Stimulated activated CD8-positive, alpha-beta memory T cell treated with anti-CD3 and anti-CD28 coated beads, Interleukin-4, amount 100 ng/mL, for 1 hour (primary cell): ENCODE measurements at regions not wholly inside any gene's neighbourhood (a gene's known extent, or its start where the extent isn't known, plus 50 kb on each side); places are given as distances from the start of the nearest gene placed in this dataset.

Experiments used
- DNase-seq, 2 donors: peaks; one replicate each; pipeline ENCODE4 v3.0.0-alpha.2; 2020; ENCODE audit warnings: low read depth in 2 of 2, low spot score in 1 of 2

DNA sequence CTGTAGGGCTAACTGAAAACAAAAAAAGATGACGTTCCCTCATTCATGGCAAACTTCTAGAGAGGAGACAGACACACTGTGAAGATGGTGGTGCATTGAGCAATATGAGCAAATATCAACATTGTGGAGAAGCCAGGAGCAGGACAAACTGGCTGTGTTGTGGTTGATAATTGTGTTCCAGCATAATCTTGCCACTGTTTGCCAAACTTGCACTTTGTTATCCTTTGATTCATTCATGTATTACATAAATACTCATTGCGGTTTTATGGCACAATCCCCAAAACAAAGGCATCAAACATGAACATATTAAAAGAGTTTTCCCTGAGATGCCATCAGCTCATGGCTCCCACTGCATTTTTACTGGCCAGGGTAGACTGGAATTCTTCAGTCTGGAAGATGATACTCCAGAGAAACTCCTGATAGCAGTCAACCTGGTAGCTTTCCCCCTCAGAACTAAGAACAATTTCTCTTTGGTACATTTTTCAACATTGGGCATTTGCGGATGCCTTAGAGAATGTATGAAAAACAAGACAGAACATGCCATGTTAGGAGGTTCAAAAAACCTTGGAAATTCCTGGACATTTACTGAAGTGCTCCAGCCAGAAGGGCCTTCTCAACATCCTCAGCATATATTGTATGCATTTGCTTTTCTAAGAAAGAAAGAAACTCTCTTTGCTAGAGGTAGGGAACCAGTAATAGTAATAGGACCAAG is 487.4 kb upstream of the CELF4 start:
- DNase-seq: no peak

DNA sequence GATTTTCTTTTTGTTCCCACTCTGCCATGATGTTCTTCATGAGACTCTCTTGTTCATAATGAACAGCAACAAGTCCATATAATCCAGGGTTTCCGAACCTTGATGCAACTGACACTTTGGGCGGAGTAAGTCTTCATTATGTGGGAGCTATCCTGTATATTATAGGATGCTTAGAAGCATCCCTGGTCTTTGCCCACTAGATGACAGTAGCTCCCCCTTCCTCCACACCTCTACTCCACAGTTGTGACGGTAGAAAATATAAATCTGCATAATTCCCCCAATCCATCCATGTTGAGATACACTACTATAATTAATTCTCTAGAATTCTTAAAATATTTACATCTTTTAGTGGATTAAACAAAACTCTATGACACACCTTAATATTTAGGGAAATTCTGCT is 482.2 kb upstream of the CELF4 start:
- no peak for DNase-seq

DNA sequence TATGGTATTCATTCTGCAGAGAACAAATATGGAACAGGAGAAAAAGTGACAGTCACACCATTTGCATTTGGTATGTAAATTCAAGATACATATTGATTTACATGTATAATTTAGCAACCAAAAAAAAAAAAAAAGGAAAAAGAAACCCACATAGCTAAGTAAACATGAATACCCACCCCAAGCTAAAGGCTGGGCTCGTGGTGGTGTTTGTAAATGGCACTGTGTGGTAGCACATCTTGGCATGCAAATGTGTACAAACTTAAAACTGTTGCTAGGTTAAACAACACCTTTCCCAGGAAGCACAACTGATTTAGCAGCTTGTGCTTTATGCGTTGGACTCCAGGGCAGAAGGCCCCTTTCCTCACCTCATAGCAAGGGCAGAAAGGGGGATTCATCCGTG is 481.1 kb upstream of the CELF4 start:
- DNase-seq: no peak

DNA sequence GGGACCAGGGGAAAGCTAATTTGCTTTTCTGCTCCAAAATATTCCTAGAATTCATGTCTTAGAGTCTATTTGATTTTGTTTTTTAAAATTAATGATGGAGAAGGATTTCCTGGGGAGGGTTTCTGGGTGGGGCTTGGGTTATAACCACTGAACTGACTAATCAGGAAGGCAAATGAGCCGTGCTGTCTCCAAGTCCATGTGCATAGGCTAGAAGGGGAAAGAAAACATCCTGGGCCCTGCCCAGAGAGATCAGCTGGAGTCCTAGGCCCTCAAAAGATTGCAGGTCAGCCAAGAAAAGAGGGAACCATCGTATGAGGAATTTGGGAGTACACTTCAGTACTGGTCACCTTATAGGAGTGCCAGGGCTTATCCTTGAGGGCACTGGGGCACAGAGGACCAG is 480.2 kb upstream of the CELF4 start:
- no peak for DNase-seq

DNA sequence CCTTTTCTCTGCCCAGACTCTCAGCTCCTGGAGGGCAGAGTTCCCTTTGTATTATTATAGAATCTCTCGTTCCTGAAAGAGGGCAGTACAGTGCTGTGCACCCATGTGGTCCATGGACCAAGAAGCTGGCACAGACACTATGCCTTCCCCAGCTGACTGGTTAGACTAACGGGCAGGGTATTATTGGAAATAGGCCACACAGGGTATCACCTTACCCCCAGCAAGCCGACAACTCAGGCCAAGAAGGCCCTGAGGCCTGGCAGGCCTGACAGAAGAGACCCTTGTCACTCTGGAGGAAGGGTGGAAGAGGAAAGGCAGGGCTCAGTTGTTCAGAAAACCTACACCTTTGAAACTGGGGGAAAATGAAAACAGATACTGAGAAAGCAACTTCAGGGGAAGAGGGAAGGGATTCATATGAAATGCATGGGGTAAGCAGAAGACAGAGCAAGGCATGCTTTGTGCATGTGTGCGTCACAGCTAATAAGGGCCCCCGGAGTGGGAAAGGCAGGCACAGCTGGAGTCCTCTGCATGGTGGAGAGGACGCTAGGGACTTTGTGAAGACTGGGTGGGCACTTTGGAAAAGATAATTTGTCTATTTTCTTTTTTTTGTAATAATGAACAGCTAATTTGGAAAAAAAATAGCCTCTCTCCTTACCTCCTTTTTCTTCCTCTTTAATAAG is 476.8 kb upstream of the CELF4 start:
- DNase-seq: no peak

DNA sequence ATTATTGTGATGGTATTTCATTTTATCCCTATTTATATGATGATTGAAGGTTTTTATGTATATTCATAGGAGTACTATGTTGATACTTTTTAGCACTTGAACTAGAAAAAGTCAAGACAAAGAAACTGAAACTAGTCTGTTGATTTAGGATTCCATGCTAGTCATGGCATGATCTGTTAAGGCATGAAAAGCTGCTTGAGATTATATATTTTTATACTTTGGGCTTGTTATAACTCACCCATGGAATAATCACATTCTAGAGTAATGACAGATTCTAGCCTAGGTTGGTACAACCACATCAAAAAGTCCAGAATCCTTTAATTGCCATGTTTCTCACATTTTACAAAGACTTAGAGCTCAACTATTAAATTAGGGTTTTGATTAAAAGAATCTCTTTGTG is 472.6 kb upstream of the CELF4 start:
- DNase-seq: no peak

DNA sequence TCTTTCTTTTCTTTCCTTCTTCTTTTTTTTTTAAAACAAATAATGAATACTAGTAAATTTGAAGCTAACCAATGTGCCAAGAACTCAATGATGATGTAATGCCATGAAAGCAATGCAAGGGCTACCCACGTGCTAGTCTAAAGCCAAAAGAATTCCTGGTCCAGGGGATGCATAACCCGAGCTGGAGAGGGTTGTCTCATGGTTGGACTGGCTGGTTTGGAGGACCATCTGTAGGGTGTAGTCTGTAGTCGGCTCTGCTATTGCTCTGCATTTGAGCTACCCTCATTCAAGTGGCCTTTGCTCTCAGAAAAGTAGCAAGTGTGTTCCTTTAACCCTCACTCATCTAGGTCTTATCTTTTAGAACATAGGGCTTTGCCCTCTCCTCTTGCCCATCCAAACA is 469.6 kb upstream of the CELF4 start:
- no peak for DNase-seq

DNA sequence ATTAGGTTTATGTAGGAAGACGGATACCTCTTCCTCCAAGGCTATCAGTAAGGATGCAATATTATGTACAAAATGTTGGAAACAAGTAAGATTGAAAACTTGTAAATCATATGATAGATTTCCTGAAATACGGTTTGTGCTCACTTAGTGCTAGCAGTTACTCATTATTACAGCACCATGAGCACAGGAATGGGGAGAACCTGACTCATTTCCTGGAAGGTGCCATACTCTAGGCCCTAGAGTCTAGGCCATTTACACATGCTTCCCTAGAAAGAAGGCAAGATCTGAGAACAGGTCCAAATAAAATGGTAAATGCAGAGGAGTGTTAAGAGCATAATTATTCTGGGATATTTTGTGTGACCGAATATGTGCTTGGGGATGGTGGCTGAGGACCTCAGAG is 467.7 kb upstream of the CELF4 start:
- DNase-seq: no peak

DNA sequence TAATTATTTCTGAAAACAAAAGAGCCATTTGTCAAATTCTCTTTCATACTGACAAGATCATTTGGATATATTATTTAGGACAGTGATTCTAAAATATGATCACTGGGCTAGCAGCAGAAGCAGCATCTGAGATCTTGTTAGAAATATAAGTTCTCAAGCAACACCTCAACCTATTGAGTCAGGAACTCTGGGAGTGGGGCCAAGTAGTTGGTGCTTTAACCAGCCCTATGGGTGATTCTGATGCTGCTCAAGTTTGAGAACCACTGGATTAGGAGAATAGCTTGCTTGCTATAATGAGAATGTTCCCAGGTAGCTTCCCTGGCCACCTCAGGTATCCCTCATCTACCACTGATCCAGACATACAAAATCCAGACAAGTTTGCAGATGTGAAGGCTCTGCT is 466.9 kb upstream of the CELF4 start:
- DNase-seq: no peak

DNA sequence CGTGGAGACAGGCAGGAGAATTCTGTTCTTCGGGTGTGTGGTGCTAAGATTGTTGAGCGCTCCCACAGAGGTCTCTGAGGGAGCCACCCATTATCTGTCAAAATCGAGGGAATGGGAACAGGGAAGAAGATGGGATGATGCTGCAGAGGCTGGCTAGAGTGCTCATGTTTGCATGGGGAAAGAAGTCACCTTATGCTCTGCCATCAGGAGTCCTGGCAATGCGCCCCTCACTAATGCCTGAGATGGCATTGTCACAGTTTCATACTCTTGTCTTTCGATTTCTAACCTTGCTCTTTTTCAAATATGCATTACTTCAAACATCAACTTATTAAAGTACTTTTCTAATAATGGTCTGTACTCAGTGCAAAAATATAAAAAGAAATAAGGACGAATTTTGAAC is 463.3 kb upstream of the CELF4 start:
- no peak for DNase-seq

DNA sequence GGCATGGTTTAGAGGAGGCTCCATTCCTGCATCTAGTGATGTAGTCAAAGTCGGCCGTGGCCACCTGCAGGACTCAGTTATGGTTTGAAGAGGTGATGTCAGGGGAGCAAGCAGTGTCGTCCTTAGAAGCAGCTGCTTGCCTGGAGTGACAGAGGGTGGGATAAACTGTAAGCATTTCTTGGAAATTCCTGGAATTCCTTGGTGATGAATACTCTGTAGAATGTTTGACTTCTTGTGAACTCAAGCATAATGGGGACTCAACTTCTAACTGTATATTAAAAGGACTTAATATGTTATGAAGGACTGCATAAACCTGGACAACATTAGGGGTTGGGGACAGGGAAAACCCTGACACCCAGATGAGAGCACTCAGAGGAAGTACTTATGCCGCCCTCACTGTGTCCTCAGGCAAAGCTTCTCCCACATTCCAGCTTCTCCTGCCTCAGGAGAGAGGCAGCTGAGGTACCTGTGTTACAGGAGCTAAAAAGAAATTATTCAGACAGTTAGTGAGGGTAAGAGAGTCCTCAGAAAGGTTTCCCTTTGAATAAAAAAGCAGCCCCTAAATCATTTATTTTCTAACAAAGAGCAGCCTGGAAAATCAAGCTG is 459.9 kb upstream of the CELF4 start:
- DNase-seq: no peak

DNA sequence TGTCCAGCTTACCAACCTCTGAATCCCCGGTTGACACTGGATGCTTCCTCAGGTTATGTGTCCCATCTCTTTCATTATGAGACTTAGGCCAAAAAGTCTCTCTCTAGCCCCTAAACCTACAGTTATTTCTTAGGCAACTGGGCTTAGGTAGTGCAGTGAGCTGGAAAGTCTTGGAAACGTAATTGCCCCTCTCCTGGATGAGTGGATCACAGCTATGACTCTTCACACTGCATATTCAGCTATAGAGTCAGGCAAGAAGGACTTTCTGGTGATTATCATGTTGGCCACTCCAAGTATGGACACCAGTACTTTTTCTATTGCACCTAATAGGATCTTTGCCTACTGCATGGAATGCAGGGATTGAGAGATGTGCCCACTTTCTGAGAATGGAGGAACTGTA is 458.3 kb upstream of the CELF4 start:
- DNase-seq: no peak

DNA sequence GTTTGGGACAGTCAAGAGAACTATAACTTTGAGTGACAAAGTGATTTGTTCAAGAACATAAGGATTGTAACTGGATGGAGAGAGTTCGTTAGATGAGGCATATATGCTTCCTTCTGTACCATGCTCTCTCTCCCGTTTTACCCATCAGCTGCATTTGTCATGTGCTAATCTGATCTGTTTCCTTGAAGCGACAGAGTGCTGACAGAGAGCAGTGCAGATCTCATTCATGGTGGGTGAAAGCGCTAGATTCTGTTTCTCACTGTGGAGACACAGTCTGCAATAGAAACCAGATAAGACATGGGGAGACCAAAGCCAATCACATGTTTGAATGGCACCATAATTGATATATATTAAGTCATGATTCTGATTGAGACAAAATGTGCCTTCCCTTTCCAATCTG is 456.6 kb upstream of the CELF4 start:
- no peak for DNase-seq

DNA sequence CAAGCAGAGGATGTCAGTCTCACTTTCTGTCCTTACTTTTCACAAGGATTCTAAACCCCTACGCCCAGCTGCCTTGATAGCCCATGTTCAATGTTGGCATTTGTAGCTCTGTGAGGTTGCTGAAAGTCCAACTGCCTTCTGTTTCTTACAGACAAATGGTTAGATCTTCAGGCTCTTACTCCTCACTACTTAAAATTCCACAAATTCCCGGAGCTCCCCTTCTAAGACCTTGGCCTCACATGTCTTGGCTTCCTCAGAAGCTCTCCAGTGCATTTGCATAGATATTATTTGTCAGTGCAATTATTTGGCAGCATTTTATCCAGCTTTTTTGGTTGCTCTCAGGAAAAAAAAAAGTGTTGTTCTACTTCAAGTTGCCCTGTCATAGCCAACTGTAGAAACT is 453.7 kb upstream of the CELF4 start:
- DNase-seq: no peak

DNA sequence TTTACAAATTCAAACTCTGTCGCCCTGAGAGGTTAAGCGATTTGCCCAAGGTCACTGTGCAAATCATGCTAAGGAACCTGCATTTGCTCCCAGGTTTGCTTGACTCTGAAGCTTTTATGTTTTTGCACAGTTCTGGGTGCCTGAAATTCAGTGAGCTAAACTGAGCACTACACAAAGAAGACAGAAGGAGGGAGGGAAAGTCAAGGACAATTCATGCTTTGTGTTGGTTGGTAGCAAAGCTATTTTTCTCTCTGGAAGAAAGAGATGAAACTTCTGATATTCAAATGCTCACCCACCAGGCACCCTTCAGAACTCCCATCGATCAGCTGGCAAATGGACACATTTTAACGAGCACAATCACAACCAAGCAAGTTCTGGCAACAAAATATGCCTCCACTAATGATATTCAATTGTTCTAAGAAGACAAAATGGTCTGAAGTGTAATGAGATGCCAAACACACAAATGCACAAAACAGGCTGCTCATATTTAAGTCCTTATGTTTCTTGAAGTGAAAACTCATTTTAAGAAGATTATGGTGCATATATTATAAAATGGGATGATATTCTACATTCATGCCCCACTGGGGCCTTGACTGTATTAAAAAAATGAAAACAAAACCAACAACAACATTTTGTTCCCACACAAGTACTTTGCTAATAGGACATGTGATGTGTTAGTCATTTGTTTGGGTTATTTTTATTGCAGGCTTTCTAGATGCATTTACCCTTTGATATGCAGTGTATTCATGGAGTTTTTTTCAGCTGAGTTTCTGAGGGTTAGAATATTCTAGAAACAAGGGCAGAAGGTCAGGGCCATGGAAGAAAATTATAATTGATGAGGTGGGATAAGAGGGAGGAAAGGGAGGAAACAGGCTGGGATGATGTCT is 445.6 kb upstream of the CELF4 start:
- no peak for DNase-seq

DNA sequence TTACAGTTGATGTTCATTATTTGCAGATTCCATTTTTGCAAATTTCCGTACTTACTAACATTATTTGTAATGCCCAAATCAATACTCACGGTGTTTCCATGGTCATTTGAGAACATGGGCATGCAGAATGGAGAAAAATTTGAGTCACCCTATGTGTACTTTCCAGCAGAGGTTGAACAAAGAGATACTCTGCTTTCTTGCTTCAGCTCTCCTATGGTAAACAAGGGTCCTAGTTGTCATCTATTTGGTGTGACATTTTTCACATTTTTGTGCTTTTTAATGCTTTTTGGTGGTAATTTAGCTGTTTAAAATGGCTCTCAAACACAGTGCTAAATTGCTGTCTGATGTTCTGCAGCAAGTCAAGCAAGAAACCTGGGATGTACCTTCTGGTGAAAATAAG is 444.4 kb upstream of the CELF4 start:
- no peak for DNase-seq

DNA sequence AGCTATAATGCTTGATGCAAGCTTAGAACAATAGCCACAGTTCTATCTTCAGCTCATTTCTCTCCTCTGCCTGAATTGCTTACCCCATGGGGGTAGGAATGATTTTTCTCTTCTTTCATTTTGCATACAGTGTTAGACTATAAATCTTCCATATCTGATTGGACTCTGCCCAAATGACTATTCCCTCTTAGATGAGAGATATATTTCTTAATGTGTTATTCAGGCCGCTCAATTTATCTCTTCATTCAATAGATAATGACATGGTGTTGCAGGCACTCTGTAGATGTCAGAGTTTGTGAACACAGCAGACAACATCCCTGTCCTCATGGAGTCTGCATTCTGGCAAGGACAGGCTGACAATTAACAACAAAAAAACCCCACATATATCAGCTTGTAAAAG is 443.7 kb upstream of the CELF4 start:
- DNase-seq: no peak

DNA sequence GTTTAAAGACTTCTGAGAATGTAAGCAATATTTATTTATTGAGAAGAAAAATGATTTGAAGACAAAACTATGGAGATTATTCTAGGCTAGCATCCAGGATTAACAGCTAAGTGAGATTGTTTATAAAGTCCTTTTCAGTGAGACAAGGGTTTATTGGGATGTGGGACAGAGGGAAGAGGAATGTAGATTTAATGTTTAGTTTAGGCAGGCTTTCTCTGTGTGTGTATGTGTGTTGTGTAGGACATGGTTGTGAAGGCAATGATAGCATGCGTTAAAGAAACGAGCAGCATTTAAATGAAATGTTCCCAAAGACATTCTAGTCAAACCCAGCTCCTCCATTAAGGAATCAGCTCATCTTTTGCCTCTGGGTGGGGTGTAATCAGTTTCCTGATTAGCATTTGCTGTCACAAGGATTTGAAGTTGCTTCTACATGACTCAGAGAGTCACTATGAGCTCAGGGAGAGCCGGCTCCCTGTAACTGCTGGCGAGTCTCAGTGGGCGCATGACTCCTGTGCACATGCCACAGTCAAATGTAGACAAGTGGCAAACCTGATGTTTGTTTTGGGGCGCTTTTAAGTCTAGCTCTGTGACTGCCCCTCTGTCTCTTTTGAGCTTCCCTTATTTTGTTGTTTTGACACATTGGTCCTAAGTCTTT is 442.2 kb upstream of the CELF4 start:
- no peak for DNase-seq

DNA sequence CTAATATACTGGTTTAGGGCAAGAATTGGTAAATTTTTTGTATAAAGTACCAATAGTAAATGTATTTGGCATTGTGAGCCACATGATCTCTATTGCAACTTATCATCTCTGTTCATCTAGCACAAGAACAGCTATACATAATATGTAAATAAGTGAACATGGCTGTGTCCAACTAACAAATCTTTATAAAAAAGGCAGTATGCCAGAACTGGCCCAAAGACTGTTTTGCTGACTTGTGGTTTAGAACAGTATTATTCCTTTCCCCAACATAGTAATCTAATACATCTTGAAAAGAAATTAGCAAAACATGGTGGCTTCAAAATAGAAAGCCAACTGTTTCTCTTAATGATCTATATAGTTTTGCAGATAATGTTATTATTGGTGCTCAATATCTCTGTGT is 441.4 kb upstream of the CELF4 start:
- no peak for DNase-seq

DNA sequence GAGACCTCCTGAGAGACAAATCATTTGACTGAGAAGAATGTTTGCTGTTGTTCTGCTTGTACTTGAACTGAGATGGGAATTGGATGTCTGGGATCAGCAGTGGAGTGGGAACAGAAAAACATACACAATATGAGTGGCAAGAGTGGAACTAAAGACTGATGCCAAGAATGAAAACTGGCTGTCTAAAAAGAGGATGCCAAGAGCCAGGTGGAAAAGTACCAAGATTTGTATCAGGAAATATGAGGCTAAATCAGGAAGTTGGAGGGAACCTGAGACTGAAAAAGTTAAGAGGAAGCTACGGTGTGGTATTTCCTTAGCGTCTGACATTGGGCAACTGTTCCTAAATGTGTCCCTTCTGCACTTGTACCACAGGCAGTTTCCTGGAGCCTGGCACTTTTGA is 440.9 kb upstream of the CELF4 start:
- DNase-seq: no peak

DNA sequence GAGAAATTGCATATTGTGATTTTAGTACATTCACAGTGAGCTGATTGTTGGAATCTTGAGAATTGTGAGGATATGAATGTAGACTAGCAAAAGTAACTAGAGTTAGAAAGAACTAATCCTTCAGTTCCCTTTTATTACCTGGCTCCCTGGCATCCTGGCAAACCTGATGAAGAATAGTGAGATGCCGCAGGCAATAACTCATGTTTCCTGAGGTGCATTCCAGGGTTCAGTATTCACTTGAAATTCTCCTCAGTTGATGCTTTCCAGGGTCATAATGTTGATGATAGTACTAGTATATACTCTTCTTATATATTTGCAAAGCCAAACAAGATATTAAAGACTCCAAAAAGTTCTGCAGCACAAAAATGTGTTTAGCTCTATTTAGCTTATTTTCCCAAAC is 432.1 kb upstream of the CELF4 start:
- no peak for DNase-seq
